Smooth muscle cell (in vitro differentiated cells): ENCODE measurements at regions not wholly inside any gene's neighbourhood (a gene's known extent, or its start where the extent isn't known, plus 50 kb on each side); places are given as distances from the start of the nearest gene placed in this dataset.
"Not testable (repeated sequence)": the region's sequence is repeated elsewhere in the genome, so short reads cannot be mapped to it uniquely, and the experiment has no call there.

ENCODE experiments used
- DNase-seq: peaks from one replicate; lab custom pipeline; 2025; ENCODE audit not compliant: unreplicated experiment; lab: John Stamatoyannopoulos, UW
- H2AFZ ChIP-seq: fragments of 200-600 bp; sonication (generic); 2 replicates; pipeline ENCODE4 v1.6.0; 2016; ENCODE audit warnings: antibody characterized with exemption, low read depth, mild to moderate bottlenecking
- H3F3A ChIP-seq: fragments of 200-600 bp; sonication (generic); 2 replicates; pipeline ENCODE4 v1.6.0; 2017; ENCODE audit warnings: antibody characterized with exemption, low read depth
- H3K27ac ChIP-seq: fragments of 200-600 bp; sonication (generic); 2 replicates; pipeline ENCODE4 v1.5.1; 2016; ENCODE audit warnings: low read depth, mild to moderate bottlenecking
- H3K27me3 ChIP-seq: fragments of 200-600 bp; sonication (generic); 2 replicates; pipeline ENCODE4 v1.6.1; 2016; ENCODE audit warnings: low read depth, mild to moderate bottlenecking
- H3K36me3 ChIP-seq: fragments of 200-600 bp; sonication (generic); 2 replicates; pipeline ENCODE4 v1.5.1; 2016; ENCODE audit warnings: low read depth
- H3K4me1 ChIP-seq: fragments of 200-600 bp; sonication (generic); 2 replicates; pipeline ENCODE4 v1.5.1; 2016; ENCODE audit warnings: low read depth
- H3K4me2 ChIP-seq: fragments of 200-600 bp; sonication (generic); 2 replicates; pipeline ENCODE4 v1.6.0; 2016; ENCODE audit warnings: mild to moderate bottlenecking
- H3K4me3 ChIP-seq: fragments of 200-600 bp; sonication (generic); 2 replicates; pipeline ENCODE4 v1.5.1; 2016; ENCODE audit warnings: mild to moderate bottlenecking
- H3K79me2 ChIP-seq: fragments of 200-600 bp; sonication (generic); 2 replicates; pipeline ENCODE4 v1.6.0; 2016; ENCODE audit warnings: low read depth, mild to moderate bottlenecking
- H3K9ac ChIP-seq: fragments of 200-600 bp; sonication (generic); 2 replicates; pipeline ENCODE4 v1.6.0; 2016; ENCODE audit warnings: low read depth
- H3K9me3 ChIP-seq: fragments of 200-600 bp; sonication (generic); replicated peaks from 2 replicates; pipeline ENCODE4 v1.5.1; 2016; ENCODE audit warnings: low read depth
- H4K20me1 ChIP-seq: fragments of 200-600 bp; sonication (generic); 2 replicates; pipeline ENCODE4 v1.6.0; 2016; ENCODE audit warnings: low read depth
- WGBS: methylation state at CpG from one replicate; pipeline ENCODE4 v1.1.7; 2016; ENCODE audit warnings: low lambda C conversion rate; 5-methylcytosine and 5-hydroxymethylcytosine counted together
- TF ChIP-seq, protein P1 (sequence below): fragments of 200-600 bp; sonication (generic); IDR thresholded peaks from 2 replicates; pipeline ENCODE4 v1.5.1; 2017; ENCODE audit warnings: borderline replicate concordance, mild to moderate bottlenecking, antibody characterized with exemption; ENCODE audit not compliant: insufficient read depth, poor library complexity, severe bottlenecking

DNA sequence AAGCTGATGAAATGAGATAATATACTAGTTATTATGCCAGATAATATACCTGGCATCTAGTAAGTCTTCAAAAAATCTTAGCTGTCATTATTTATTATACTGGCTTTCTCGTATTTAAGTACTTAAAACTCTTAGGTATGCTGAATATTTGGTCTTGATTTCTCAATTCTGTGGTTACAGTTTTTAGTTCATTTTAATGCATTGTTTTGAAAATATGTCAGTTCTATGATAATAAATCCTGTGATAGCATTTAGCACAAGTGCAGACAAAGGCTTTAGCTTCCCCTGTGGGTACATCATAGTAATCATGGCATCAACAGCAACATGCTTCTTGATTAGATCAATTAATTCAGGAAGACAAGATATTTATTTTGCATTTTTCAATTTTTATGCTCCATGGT, 133.0 kb downstream of the SMC2 start:
- no peak for DNase-seq
- Histone ChIP-seq H3K79me2 (no peaks in the 10 kb centered on the region), H3K9me3 (no peaks in the 10 kb centered on the region), H3K4me1 (no peaks in the 10 kb centered on the region), H3K9ac (no peak overlapping the region), H3K27me3 (no peaks in the 10 kb centered on the region), H4K20me1 (no peaks in the 10 kb centered on the region), H3F3A (no peaks in the 10 kb centered on the region), H3K27ac (no peak overlapping the region), H3K4me2 (no peak overlapping the region), H3K36me3 (no peaks in the 10 kb centered on the region), H3K4me3 (no peak overlapping the region), H2AFZ (no peak overlapping the region)
- 77% methylated on average over 1 of the region's 1 CpG for WGBS
- TF ChIP-seq, protein P1, sequence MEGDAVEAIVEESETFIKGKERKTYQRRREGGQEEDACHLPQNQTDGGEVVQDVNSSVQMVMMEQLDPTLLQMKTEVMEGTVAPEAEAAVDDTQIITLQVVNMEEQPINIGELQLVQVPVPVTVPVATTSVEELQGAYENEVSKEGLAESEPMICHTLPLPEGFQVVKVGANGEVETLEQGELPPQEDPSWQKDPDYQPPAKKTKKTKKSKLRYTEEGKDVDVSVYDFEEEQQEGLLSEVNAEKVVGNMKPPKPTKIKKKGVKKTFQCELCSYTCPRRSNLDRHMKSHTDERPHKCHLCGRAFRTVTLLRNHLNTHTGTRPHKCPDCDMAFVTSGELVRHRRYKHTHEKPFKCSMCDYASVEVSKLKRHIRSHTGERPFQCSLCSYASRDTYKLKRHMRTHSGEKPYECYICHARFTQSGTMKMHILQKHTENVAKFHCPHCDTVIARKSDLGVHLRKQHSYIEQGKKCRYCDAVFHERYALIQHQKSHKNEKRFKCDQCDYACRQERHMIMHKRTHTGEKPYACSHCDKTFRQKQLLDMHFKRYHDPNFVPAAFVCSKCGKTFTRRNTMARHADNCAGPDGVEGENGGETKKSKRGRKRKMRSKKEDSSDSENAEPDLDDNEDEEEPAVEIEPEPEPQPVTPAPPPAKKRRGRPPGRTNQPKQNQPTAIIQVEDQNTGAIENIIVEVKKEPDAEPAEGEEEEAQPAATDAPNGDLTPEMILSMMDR, result no peak

DNA sequence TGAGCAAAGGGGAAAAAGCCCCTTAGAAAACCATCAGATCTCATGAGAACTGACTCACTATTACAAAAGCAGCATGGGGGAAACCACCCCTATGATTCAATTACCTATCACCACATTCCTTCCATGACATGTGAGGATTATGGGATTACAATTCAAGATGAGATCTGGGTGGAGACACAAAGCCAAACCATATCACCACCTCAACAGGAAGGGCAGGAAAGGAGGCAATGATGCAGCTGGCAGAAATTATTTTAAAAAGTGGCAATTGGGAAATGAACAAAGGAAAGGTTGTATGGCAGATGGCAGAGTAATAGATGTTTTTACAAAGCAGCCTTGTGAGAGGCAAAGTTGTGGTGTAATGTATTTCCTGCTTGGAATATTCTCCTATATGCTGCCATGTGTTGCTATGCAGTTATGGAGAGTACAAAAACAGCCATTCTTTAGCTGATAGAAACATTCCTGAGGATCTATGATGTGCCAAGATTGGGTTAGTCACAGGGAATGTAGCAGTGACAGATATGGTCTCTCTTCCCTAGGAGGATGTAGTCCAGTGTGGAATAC, 138.8 kb downstream of the SMC2 start:
- no peaks in the 10 kb centered on the region for H3K4me1 ChIP-seq
- no peaks in the 10 kb centered on the region for H4K20me1 ChIP-seq
- TF ChIP-seq, protein P1, result no peak
- peaks cover 5% of the 10 kb centered on the region for H3K9me3 ChIP-seq
- H3K27ac ChIP-seq, result peak overlapping the region; percentile 32
- H3K27me3 ChIP-seq, result no peaks in the 10 kb centered on the region
- no peak overlapping the region for H2AFZ ChIP-seq
- no peaks in the 10 kb centered on the region for H3K36me3 ChIP-seq
- no peaks in the 10 kb centered on the region for H3K79me2 ChIP-seq
- H3K4me2 ChIP-seq, result no peak overlapping the region
- no peak overlapping the region for H3K4me3 ChIP-seq
- H3F3A ChIP-seq, result no peaks in the 10 kb centered on the region
- H3K9ac ChIP-seq, result peak overlapping the region; percentile 15
- no peak for DNase-seq

DNA sequence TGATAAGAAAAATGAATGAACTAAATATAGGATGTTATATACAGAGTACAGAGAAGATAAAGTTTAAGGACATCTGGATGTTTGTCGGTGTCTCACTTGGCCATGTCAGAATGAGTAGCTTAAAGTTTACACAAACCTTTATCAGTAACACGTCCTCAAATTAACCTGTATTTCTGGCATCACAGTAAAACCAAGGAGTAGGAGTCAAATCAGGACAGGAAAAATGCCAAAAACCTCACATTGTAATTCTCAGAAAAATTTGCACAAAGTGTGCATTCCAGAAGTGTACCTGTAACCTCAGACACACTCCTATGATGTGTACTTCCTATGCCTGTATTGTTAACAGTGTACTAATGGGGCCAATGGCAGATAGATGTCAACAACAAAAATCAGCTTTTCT, 139.3 kb downstream of the SMC2 start:
- H4K20me1 ChIP-seq, result no peaks in the 10 kb centered on the region
- H3K27me3 ChIP-seq, result no peaks in the 10 kb centered on the region
- H3K27ac ChIP-seq, result peak overlapping the region; percentile 32
- H3K4me2 ChIP-seq, result no peak overlapping the region
- no peak overlapping the region for H2AFZ ChIP-seq
- H3K79me2 ChIP-seq, result no peaks in the 10 kb centered on the region
- H3K4me1 ChIP-seq, result no peaks in the 10 kb centered on the region
- H3K9me3 ChIP-seq, result peaks cover 5% of the 10 kb centered on the region
- H3F3A ChIP-seq, result no peaks in the 10 kb centered on the region
- H3K4me3 ChIP-seq, result no peak overlapping the region
- 89% methylated on average over 2 of the region's 2 CpGs for WGBS
- H3K9ac ChIP-seq, result peak overlapping the region; percentile 15
- TF ChIP-seq, protein P1, result no peak
- H3K36me3 ChIP-seq, result no peaks in the 10 kb centered on the region
- DNase-seq, result no peak

DNA sequence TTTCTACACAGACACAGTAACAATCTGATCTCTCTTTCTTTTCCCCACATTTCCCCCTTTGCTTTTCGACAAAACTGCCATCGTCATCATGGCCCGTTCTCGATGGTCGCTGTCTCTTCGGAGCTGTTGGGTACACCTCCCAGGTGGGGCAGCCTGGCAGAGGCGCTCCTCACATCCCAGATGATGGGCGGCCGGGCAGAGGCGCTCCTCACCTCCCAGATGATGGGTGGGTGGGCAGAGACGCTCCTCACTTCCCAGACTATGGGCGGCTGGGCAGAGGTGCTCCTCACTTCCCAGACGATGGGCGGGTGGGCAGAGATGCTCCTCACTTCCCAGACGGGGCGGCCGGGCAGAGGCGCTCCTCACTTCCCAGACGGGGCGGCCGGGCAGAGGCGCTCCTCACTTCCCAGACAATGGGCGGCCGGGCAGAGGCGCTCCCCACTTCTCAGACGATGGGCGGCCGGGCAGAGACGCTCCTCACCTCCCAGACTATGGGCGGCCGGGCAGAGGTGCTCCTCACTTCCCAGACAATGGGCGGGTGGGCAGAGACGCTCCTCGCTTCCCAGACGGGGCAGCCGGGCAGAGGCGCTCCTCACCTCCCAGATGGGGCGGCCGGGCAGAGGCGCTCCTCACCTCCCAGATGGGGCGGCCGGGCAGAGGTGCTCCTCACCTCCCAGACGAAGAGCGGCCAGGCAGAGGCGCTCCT, 140.7 kb downstream of the SMC2 start:
- DNase-seq, H3F3A ChIP-seq, H2AFZ ChIP-seq, H3K4me3 ChIP-seq, H3K4me2 ChIP-seq, H3K9me3 ChIP-seq, H3K79me2 ChIP-seq, H3K27ac ChIP-seq, H3K4me1 ChIP-seq, H3K36me3 ChIP-seq, H4K20me1 ChIP-seq, H3K27me3 ChIP-seq, H3K9ac ChIP-seq: not testable (repeated sequence)
- WGBS, result 93% methylated on average over 23 of the region's 45 CpGs

DNA sequence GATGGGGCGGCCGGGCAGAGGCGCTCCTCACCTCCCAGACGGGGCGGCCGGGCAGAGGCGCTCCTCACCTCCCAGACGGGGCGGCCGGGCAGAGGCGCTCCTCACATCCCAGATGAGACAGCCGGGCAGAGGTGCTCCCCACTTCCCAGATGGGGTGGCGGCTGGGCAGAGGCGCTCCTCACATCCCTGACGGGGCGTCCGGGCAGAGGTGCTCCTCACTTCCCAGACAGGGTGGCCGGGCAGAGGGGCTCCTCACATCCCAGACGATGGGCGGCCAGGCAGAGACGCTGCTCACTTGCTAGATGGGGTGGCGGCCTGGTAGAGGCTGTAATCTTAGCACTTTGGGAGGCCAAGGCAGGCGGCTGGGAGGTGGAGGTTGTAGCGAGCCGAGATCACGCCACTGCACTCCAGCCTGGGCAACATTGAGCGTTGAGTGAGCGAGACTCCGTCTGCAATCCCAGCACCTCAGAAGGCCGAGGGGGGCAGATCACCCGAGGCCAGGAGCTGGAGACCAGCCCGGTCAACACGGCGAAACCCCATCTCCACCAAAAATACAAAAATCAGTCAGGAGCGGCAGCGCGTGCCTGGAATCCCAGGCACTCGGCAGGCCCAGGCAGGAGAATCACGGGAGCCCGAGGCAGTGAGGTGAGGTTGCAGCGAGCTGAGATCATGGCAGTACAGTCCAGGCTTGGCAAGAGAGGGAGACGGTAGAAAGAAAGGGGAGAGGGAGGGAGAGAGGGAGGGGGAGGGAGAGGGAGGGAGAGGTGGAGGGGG, 141.4 kb downstream of the SMC2 start:
- H2AFZ ChIP-seq, H3K9me3 ChIP-seq, H4K20me1 ChIP-seq, H3F3A ChIP-seq, H3K4me3 ChIP-seq, H3K27ac ChIP-seq, H3K27me3 ChIP-seq, H3K36me3 ChIP-seq, DNase-seq, H3K79me2 ChIP-seq, H3K9ac ChIP-seq, H3K4me2 ChIP-seq, H3K4me1 ChIP-seq: not testable (repeated sequence)
- WGBS, result 96% methylated on average over 37 of the region's 42 CpGs
